Stimulated activated CD8-positive, alpha-beta memory T cell treated with anti-CD3 and anti-CD28 coated beads, Interleukin-7, amount 100 ng/mL, for 48 hours (primary cell): ENCODE measurements at regions not wholly inside any gene's neighbourhood (a gene's known extent, or its start where the extent isn't known, plus 50 kb on each side); places are given as distances from the start of the nearest gene placed in this dataset.
"Not testable (repeated sequence)": the region's sequence is repeated elsewhere in the genome, so short reads cannot be mapped to it uniquely, and the experiment has no call there.

Experiments used
- DNase-seq, 2 donors: peaks; one replicate each; pipeline ENCODE4 v3.0.0-alpha.2; 2020; ENCODE audit warnings: low read depth in 1 of 2; ENCODE audit errors: extremely low read depth in 1 of 2

- DNase-seq: no peak
These were observed 254.8 kb downstream of the TEX29 start for GRCh38 chr13:111575276-111575675.

GRCh38 chr13:111575719-111576118 lies 255.3 kb downstream of the TEX29 start:
- no peak for DNase-seq

DNA sequence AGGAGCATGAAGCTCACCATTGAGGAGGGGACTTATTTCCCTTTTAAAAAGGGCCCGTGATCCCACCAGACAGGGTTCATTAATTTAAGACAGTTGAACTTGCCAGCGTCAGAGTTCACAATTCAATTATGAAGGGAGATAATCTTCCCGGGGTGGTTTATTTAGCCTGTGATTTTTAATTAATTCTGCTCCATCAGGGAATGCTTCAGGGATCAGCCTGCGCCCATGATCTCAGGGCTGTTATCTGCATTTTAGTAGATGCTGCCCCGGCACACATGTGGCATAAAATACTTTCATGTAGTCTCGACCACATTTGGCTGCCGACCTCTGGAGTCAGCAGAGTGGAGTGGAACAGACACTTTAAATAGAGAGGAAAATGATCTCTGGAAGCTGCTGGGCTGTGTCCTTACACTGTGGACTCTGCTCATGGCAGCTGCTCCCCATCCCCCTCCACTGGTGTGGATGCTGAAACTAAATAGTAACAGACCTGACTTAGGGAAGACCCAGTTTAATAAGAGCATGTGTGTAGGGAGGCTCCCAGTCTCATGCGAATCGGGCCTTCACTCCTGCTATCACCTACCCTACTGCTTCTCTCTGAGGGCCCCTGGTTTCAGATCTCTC lies 256.9 kb downstream of the TEX29 start:
- DNase-seq: no peak

GRCh38 chr13:111577956-111578605 lies 257.6 kb downstream of the TEX29 start:
- DNase-seq: no peak

- DNase-seq: no peak
These were observed 263.7 kb downstream of the TEX29 start for GRCh38 chr13:111584101-111584672.

GRCh38 chr13:111584870-111585269 lies 264.4 kb downstream of the TEX29 start:
- no peak for DNase-seq

DNA sequence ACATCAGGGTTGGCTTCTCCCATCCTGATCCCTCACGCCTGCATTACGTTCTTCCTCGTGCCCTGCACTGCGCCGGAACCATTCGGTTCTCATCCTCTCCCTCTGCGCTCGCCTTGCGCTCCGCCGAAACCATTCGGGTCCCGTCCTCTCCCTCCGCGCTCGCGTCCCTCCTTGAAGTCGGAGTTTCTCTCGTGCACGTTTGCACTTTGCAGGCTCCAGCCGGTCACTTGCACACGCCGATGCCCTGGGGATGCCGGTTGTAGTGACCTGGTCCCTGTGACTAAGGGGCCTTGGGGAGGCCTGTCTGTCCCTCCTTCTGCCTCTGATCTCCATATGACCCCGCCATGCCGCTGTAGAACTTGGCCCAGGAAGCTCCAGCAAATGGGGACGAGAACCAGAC lies 265.8 kb downstream of the TEX29 start:
- no peak for DNase-seq

GRCh38 chr13:111587249-111587648 lies 266.8 kb downstream of the TEX29 start:
- DNase-seq: no peak

DNA sequence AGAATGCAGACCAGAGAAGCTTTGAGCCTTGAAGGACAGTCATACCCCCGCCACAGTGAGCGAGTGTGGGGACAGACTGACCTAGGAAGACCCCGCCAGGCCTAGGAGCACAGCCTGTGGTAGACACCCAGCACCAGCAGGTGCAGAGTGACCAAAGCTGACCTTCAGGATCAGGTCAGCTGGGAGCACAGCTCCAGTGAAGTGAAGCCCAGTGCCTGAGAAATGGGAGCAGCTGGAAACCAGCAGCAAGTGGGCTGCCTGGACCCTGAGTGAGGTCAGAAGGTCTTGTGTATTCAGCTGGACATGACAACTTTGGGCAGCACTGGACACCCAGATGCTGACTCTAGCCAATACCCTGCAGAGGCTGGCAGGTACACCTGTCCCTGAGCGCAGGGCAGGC lies 268.9 kb downstream of the TEX29 start:
- no peak for DNase-seq

DNA sequence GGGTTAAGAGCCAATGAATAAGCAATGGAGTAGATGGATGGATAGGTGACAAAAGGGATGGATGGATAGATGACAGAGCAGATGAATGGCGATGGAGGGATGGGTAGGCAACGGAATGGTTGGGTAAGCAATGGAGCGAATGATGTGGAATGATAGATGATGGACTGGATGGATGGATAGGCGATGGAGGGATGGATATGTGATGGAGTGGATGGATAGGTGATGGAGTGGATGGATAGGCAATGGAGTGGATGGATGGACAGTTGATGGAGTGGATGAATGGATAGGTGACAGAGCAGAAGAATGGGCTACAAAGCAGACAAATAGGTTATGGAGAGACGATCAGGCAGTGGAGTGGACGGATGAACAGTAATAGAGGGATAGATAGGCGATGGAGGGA lies 269.6 kb downstream of the TEX29 start:
- DNase-seq: no peak

DNA sequence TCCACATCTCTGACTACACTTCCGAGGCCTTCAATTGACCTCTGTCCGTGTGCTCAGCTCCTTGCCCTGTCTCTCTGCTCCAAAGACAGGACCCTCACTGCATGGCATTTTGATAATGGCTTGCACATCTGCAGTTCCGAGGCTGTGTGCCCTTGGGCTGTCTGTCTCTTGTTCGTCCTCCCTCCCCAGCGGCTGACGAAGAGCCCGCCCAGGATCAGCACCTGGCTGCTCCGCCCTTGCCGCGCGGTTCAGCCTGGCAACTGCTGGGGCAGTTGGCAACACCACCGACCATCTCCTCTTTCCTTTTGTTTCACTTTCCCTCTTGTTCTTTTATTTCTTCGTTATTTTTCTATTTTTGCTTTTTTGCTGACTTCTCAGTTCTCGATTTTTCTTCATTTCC lies 270.4 kb downstream of the TEX29 start:
- no peak for DNase-seq

GRCh38 chr13:111593490-111593889 lies 273.0 kb downstream of the TEX29 start:
- not testable (repeated sequence) for DNase-seq

DNA sequence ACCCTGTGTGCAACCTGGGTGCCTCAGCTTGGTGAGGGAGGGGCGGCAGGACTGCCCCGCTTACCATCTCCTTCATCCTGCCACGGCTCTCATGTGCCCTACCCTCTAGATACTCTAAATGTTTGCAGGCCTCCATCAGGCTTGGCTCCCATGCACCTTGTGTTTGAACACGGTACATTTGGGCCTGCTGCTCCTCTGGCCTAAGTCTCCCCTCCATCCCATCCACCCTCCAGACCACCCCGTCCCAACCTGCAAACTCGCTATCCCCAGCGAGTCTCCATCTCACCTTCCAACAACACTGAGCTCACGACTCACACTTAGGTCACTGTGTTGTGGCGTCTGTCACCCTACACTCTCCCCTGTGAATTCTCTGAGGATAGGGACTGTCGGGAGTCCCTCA lies 274.2 kb downstream of the TEX29 start:
- no peak for DNase-seq

DNA sequence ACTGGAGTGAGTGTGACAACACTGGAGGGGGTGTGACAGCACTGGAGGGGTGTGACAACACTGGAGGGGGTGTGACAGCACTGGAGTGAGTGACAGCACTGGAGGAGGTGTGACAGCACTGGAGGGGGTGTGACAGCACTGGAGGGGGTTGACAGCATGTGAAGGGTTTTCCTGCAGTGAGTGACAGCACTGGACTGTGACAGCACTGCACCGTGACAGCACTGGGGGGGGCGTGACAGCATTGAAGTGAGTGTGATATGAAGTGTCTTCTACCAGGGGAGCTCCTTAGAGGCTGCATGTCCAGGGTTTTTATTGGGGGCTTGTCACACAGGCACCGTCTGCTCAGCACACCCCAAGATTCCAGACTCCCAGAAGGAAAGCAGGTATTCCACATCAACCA lies 274.8 kb downstream of the TEX29 start:
- no peak for DNase-seq

- DNase-seq: no peak
These were observed 275.3 kb downstream of the TEX29 start for GRCh38 chr13:111595791-111596190.

DNA sequence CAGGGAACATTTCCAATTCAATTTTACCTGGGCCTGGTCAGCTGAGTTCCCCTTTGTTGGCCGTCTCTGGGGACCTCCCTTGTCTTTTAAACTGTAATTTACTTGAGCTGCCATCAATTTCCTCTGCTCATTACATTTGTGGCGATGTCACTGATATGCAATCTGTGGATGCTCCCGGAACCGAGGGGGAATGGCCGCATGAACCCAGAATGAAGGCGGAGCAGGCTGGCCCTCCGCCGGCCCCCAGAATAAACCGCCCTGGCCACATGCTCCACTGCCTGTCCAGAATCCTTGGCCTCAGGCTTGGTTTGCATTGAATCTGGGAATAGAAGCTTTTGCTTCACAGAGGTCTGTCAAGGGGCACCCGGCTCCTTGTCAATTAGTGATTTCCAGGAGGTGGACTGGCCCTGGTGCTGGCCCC lies 276.8 kb downstream of the TEX29 start:
- DNase-seq: no peak

GRCh38 chr13:111597618-111598017 lies 277.2 kb downstream of the TEX29 start:
- no peak for DNase-seq

- no peak for DNase-seq
These were observed 278.3 kb downstream of the TEX29 start for GRCh38 chr13:111598747-111599146.

- no peak for DNase-seq
These were observed 279.3 kb downstream of the TEX29 start for GRCh38 chr13:111599791-111600190.

DNA sequence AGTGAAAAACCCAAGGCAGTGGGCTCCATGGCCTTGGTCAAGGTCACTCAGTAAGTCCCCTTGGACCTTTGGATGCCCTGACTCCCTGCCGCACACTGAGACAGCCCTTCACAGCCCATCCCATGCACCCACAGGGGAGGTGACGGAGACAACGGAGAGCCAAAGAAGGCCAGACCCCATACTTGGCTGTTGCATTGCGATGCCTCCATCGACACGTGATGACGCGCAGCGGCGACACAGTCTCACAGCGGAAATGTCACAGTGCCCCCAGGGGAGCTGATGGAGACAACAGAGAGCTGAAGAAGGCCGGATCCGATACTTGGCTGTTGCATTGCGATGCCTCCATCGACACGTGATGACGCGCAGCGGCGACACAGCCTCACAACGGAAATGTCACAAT lies 282.4 kb downstream of the TEX29 start:
- DNase-seq: no peak

DNA sequence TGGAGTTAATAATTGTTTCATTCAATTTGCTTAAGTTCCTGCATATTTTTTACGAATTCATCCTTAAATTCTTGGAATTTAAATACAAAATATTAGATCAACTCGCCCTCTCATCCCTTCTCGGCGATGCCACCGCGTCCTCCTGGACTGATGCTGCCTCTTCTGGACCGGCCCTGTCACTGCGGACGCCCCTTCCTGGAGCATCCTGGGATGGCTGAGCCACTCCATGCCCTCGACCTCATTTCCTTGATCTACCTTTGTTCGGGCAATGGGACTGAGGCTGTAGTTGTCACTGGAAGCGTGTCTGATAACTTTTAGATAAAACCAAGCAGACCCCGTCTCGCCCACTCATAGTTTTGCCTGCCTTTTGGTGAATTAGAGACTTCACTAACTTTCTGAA lies 283.7 kb downstream of the TEX29 start:
- no peak for DNase-seq

DNA sequence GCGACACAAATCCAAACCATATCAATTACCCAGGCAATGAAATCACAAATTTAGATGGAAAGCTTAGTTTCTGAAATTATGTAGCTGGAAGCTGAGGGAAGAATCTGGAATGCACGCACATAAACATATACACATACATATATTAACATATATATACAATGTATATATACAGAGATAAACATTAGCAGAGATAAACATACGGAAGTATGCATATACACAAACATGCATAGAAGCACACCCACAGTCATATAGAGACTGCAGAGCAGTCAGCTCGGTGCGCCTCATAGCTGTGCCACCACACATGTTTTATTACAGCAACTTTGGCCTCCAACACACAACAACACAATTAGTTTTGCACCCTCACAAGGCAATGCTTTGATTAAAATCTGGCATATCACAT lies 288.1 kb downstream of the TEX29 start:
- DNase-seq: no peak

DNA sequence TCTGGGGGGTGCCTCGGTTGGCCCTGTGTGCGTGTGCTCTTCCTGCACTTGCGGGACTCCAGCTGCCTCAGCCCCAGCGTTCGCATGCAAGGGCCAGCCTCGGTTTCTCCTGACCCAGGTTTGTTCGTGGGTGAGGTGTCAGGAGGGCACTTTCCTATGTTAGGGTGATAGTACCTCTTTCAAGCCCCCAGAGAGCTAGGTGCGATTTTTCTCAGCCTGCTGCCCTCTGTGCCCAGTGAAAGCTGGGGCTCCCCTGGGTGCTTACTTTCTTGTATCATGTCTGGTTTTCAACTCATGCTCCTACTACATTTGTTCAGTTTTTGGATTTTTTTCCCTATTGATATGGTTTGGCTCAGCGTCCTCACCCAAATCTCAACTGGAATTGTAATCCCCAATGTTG lies 289.2 kb downstream of the TEX29 start:
- no peak for DNase-seq
